Endothelial cell of umbilical vein (primary cell): ENCODE measurements at regions not wholly inside any gene's neighbourhood (a gene's known extent, or its start where the extent isn't known, plus 50 kb on each side); places are given as distances from the start of the nearest gene placed in this dataset.

Source experiments
- CTCF ChIP-seq, 2 donors: IDR thresholded peaks; 1 replicate in 1 of 2; 2 replicates in 1 of 2; pipeline ENCODE4 v1.5.1; 2011; ENCODE audit warnings: low read length in 2 of 2, mild to moderate bottlenecking in 2 of 2, moderate library complexity in 2 of 2, control low read depth in 1 of 2, inconsistent platforms in 1 of 2, low read depth in 1 of 2; ENCODE audit not compliant: insufficient read depth in 1 of 2; ENCODE audit errors: extremely low read depth in 1 of 2
- EZH2 ChIP-seq: IDR thresholded peaks from 2 replicates; pipeline ENCODE4 v1.6.1; 2012; ENCODE audit warnings: borderline replicate concordance, low read depth, mild to moderate bottlenecking, moderate library complexity, low read length, inconsistent platforms; ENCODE audit not compliant: severe bottlenecking
- FOS ChIP-seq: IDR thresholded peaks from 2 replicates; pipeline ENCODE4 v1.6.1; 2011; ENCODE audit warnings: mild to moderate bottlenecking, low read length, moderate library complexity, borderline replicate concordance; ENCODE audit not compliant: insufficient read depth
- POLR2A ChIP-seq: IDR thresholded peaks from 2 replicates; pipeline ENCODE4 v1.6.1; 2012; ENCODE audit warnings: low read depth, mild to moderate bottlenecking, control low read depth, low read length

- no peak for TF ChIP-seq EZH2
- no peak for TF ChIP-seq CTCF (IDR thresholded peaks at IDR 0.05; ENCODE audit: extremely low read depth in 1 of 2, insufficient read depth in 1 of 2, low read depth in 1 of 2, low read length in 2 of 2)
- no peak for TF ChIP-seq POLR2A
- no peak for TF ChIP-seq FOS
These were observed 209.3 kb downstream of the HS3ST3B1 start for GRCh38 chr17:14510136-14510535.
